GM13976 (cell line): ENCODE measurements at regions not wholly inside any gene's neighbourhood (a gene's known extent, or its start where the extent isn't known, plus 50 kb on each side); places are given as distances from the start of the nearest gene placed in this dataset.

ENCODE experiments used
- DNase-seq: peaks from one replicate; pipeline ENCODE4 v3.0.0; 2012; ENCODE audit warnings: low spot score
- in situ Hi-C: fragments of 300-500 bp; cut with MboI; formaldehyde crosslinking; loops from one replicate; pipeline ENCODE4 v1.12.0; 2022; ENCODE audit warnings: low sequenced_read_pairs, mixed read lengths, inconsistent platforms; ENCODE audit not compliant: unreplicated experiment
- TF ChIP-seq, protein P1 (sequence below): IDR thresholded peaks from 2 replicates; pipeline ENCODE4 v1.5.1; 2012; ENCODE audit warnings: borderline replicate concordance, mild to moderate bottlenecking; ENCODE audit not compliant: insufficient read depth; ENCODE audit errors: extremely low read depth, missing control alignments, control extremely low read depth

DNA sequence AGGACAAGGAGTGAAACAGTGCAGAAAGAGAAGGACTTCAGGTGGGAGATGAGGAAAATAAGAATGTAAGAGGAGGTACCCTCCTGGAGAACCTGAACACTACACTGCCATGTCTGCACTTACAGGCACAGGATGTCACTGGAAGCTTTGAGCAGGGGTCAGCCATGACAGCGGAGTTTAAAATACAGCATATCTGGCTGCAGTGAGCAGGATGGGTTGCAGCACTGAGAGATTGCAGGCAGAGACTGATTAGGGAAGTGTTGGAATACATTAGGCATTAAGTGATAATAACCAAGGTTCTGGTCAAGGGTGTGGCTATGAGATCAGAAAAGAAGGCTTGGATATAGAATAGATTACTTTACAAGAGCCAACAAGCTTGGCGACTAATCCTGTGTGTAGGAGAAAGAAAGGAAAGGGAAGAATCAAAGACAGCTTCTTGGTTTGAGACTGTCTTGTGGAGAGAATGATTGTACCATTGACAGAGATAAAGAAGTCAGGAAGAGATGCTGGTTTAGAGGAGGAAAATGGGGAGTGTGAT lies 171.1 kb upstream of the RBMS1 start:
- TF ChIP-seq, protein P1, sequence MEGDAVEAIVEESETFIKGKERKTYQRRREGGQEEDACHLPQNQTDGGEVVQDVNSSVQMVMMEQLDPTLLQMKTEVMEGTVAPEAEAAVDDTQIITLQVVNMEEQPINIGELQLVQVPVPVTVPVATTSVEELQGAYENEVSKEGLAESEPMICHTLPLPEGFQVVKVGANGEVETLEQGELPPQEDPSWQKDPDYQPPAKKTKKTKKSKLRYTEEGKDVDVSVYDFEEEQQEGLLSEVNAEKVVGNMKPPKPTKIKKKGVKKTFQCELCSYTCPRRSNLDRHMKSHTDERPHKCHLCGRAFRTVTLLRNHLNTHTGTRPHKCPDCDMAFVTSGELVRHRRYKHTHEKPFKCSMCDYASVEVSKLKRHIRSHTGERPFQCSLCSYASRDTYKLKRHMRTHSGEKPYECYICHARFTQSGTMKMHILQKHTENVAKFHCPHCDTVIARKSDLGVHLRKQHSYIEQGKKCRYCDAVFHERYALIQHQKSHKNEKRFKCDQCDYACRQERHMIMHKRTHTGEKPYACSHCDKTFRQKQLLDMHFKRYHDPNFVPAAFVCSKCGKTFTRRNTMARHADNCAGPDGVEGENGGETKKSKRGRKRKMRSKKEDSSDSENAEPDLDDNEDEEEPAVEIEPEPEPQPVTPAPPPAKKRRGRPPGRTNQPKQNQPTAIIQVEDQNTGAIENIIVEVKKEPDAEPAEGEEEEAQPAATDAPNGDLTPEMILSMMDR = no peak
- no peak for DNase-seq
- in situ Hi-C loops = no loop called here

DNA sequence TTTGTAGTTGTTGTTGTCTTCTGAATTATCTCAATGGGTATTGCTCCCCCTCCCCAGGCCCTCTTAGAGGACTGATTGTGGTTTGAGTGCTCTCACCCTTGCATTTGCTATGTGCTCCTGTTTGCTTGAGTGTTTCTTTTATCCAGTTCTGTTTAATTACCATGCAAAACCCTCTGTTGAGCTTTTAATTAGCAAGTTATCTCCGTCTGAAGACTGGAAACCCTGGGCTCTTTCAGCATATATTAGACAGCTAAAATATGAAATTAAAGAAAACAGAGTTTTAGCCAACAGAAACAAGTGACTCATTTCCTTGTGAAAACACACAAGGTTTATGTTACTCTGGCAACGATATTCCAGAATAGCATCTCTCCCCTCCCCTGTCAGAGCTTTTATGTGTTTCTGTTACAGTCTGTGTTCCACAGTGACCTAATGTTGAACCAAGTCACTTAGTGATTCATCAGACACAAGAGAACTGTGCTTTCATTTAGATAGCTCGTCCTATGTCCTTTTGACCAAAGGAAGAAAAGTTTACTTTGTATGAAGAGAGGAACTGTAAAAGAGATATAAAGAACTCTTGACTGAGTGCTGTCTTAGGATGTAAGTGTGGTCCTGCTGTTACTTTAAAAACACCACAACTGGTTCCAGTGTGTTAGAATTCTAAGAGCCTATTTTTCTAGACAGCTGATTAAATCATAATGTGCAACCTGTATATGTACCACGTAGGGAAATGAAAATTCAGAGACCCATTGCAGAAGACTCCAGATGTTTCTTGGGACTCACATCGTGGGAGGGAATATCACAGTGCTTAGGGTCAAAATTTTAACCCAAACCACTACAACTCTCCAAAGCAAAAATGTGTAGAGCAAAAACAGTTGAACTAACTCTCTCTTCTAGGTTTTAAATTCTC lies 172.8 kb upstream of the RBMS1 start:
- DNase-seq = no peak
- TF ChIP-seq, protein P1 = no peak
- in situ Hi-C loops = no loop called here

DNA sequence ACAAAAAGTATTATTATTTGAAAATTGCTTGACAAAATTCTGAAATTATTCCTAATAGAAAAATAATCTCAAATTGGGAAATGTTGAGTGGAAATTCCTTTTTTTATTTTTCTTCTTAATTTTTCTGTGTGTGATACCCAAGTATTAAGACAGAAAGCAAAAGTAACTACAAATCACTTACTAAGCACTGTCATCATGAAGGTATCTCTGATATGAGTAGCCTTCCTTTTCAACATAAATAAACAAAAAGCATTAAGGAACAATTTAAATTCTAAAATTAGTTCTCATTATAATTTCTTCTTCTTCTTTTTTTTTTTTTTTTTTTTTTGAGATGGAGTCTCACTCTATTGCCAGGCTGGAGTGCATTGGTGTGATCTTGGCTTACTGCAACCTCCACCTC lies 174.2 kb upstream of the RBMS1 start:
- no peak for DNase-seq
- in situ Hi-C loops = no loop called here
- TF ChIP-seq, protein P1 = no peak

- TF ChIP-seq, protein P1 = no peak
- in situ Hi-C loops = no loop called here
- no peak for DNase-seq
Observed at GRCh38 chr2:160670618-160671017, 177.0 kb upstream of the RBMS1 start.

DNA sequence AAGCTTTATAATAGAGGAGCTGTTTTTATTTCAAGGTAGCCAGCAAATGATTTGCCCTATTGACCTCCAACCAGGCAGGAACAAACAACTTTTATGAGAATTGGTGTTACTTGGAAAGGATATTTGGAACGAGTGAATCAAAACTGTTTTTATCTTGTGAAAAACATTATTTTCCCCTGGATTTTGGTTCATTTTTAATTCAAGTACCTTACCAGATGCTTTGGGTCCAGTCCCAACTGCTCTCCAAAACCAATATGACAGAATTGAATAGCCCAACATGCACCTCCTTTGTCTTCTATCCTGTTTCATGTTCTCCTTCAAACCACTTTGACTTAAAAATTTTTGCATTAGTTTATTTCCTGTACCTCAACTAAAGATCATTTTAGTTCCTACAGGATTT lies 178.6 kb upstream of the RBMS1 start:
- in situ Hi-C loops = no loop called here
- TF ChIP-seq, protein P1 = no peak
- no peak for DNase-seq

GRCh38 chr2:160674146-160674750 lies 180.6 kb upstream of the RBMS1 start:
- TF ChIP-seq, protein P1 = no peak
- DNase-seq = no peak
- in situ Hi-C loops = no loop called here
